Ishikawa (cell line): ENCODE measurements at regions not wholly inside any gene's neighbourhood (a gene's known extent, or its start where the extent isn't known, plus 50 kb on each side); places are given as distances from the start of the nearest gene placed in this dataset.

Experiments
- CEBPB ChIP-seq: IDR thresholded peaks from 2 replicates; pipeline ENCODE4 v1.6.1; 2012
- CREB1 ChIP-seq: IDR thresholded peaks from 2 replicates; pipeline ENCODE4 v1.6.1; 2012; ENCODE audit warnings: low read depth
- EGR1 ChIP-seq: IDR thresholded peaks from 2 replicates; pipeline ENCODE4 v1.6.1; 2012
- EP300 ChIP-seq: IDR thresholded peaks from 2 replicates; pipeline ENCODE4 v1.6.1; 2012; ENCODE audit warnings: borderline replicate concordance
- FOXM1 ChIP-seq: IDR thresholded peaks from 2 replicates; pipeline ENCODE4 v1.6.1; 2012; ENCODE audit warnings: low read depth, borderline replicate concordance
- NFIC ChIP-seq: IDR thresholded peaks from 2 replicates; pipeline ENCODE4 v1.6.1; 2012
- RAD21 ChIP-seq: IDR thresholded peaks from 2 replicates; pipeline ENCODE4 v1.6.1; 2012; ENCODE audit warnings: low read depth
- TAF1 ChIP-seq: IDR thresholded peaks from 2 replicates; pipeline ENCODE4 v1.6.1; 2012; ENCODE audit warnings: low read depth, mild to moderate bottlenecking
- TCF12 ChIP-seq: IDR thresholded peaks from 2 replicates; pipeline ENCODE4 v1.6.1; 2012; ENCODE audit warnings: low read depth
- TEAD4 ChIP-seq: IDR thresholded peaks from 2 replicates; pipeline ENCODE4 v1.6.1; 2012
- YY1 ChIP-seq: IDR thresholded peaks from 2 replicates; pipeline ENCODE4 v1.6.1; 2012; ENCODE audit warnings: low read depth
- ZBTB7A ChIP-seq: IDR thresholded peaks from 2 replicates; pipeline ENCODE4 v1.6.1; 2012; ENCODE audit warnings: low read depth
- TF ChIP-seq, protein P1 (sequence below): IDR thresholded peaks from 2 replicates; pipeline ENCODE4 v1.6.1; 2012
- TF ChIP-seq, protein P2 (sequence below): IDR thresholded peaks from 2 replicates; pipeline ENCODE4 v1.6.1; 2012
- TF ChIP-seq, protein P3 (sequence below): IDR thresholded peaks from 2 replicates; pipeline ENCODE4 v1.6.1; 2012; ENCODE audit warnings: low read depth, mild to moderate bottlenecking

DNA sequence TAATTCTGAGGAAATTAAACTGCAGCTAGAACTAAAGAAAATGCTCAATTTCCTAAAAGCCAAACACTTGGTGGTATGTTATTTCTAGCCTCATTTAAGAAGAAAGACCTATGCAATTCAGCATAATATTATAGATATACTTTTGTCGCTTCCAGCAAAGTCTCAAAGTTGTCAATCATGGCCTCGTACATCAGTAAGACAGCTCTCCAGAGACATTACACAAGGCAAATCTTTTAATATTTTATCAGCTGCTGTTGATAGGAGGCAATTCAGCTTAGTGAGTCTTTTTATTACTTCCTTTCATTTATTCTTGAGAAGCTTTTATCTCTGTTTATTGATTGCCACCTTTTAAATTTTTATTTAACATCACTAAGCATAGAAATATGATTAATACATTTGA, 294.3 kb downstream of the FSIP2 start:
- TF ChIP-seq, protein P1, sequence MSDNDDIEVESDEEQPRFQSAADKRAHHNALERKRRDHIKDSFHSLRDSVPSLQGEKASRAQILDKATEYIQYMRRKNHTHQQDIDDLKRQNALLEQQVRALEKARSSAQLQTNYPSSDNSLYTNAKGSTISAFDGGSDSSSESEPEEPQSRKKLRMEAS: no peak
- TF ChIP-seq CEBPB (no peak), YY1 (no peak), TEAD4 (no peak), NFIC (no peak), FOXM1 (no peak), TCF12 (no peak)
- TF ChIP-seq, protein P2, sequence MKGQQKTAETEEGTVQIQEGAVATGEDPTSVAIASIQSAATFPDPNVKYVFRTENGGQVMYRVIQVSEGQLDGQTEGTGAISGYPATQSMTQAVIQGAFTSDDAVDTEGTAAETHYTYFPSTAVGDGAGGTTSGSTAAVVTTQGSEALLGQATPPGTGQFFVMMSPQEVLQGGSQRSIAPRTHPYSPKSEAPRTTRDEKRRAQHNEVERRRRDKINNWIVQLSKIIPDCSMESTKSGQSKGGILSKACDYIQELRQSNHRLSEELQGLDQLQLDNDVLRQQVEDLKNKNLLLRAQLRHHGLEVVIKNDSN: no peak
- TF ChIP-seq, protein P3, sequence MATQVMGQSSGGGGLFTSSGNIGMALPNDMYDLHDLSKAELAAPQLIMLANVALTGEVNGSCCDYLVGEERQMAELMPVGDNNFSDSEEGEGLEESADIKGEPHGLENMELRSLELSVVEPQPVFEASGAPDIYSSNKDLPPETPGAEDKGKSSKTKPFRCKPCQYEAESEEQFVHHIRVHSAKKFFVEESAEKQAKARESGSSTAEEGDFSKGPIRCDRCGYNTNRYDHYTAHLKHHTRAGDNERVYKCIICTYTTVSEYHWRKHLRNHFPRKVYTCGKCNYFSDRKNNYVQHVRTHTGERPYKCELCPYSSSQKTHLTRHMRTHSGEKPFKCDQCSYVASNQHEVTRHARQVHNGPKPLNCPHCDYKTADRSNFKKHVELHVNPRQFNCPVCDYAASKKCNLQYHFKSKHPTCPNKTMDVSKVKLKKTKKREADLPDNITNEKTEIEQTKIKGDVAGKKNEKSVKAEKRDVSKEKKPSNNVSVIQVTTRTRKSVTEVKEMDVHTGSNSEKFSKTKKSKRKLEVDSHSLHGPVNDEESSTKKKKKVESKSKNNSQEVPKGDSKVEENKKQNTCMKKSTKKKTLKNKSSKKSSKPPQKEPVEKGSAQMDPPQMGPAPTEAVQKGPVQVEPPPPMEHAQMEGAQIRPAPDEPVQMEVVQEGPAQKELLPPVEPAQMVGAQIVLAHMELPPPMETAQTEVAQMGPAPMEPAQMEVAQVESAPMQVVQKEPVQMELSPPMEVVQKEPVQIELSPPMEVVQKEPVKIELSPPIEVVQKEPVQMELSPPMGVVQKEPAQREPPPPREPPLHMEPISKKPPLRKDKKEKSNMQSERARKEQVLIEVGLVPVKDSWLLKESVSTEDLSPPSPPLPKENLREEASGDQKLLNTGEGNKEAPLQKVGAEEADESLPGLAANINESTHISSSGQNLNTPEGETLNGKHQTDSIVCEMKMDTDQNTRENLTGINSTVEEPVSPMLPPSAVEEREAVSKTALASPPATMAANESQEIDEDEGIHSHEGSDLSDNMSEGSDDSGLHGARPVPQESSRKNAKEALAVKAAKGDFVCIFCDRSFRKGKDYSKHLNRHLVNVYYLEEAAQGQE: no peak

DNA sequence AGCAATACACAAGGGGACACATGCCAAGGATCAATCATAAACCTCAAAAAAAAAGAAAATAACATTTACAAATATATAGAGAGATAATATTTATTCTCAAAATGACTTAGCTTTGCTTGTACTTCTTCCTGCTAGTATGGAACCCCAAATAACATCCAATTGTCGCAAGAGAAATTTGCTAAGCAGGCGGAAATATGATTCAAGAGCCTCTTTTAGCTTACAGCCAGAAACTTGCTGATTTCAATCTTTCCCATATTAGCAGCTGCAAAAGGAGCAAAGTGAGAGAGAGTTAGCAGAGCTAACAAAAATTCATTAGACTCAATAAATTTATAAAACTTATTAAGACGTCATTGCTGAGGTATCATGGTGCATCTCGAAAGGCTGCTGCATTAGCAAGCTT, 294.9 kb downstream of the FSIP2 start:
- TF ChIP-seq CEBPB (no peak), CREB1 (no peak), EGR1 (no peak), YY1 (no peak), ZBTB7A (no peak)
- TF ChIP-seq, protein P2: no peak
- TF ChIP-seq, protein P1: no peak

DNA sequence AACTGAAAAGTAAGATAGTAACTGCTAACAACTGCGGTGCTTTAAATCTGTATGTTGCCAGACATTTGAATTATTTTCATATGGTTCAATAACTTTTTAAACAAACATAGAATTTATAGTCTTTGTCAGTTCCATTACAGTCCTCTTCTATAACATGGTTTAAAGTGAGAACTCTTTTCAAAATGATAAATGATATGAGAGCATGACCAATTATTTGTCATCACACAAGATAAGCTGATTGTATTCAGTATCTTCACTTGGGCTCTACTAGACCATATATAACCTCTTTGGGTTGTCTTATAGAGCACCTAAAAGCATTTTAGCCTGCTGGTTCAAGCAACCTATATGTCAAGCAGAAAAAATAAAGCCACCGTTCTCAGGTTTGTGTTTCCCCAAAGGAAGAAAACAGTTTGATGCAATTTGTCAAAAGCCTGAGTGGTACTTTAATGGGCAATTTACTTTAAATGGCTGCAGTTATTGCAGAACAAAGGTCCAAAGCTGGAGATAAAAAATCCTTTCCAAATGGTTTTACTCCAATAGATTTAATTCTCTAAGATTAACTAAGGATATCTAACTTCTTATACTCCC, 298.4 kb downstream of the FSIP2 start:
- TF ChIP-seq TEAD4 (no peak), CEBPB (no peak), EGR1 (no peak), NFIC (no peak), YY1 (no peak), TAF1 (no peak), ZBTB7A (no peak), CREB1 (no peak), RAD21 (no peak), FOXM1 (no peak), TCF12 (no peak), EP300 (no peak)
- TF ChIP-seq, protein P3: no peak
- TF ChIP-seq, protein P2: no peak
- TF ChIP-seq, protein P1: no peak

DNA sequence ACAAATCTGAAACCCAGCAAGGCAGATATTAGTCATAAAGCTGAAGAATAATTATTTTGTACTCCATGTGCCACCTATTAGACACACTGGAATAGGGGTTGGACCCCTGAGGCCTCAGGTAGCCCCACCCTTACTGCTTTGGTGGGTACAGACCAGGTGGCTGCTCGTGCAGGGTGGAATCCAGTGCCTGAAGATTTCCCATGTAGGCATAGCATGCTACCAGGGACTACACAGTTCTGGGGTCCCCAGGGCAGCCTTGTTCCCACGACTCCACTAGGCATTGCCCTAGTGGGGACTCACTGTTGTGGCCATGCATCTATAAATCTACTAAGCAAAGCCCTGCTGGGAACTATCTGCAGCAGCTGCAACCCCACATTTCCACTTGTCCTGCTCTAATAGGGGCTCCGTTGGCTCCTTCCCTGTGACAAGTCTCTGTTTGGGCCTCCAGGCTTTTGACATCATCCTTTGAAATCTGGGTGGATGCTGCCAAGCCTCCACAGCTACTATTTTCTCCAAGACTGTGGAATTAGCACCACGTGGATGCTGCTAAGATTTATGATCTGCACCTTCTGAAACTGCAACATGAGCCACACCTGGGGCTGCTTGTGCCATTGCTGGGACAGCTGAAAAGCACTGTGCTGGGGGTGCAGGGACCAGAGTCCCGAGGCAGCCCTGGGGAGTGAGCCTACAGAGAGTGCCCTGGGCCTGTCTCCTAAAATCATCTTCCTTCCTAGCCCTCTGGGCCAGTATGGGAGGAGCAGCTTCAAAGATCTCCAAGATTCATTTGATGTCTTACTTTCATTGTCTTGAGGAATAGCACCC, 303.8 kb downstream of the FSIP2 start:
- TF ChIP-seq CEBPB: no peak
- TF ChIP-seq TAF1: no peak
- no peak for TF ChIP-seq RAD21
- no peak for TF ChIP-seq NFIC
- TF ChIP-seq, protein P2: no peak
- TF ChIP-seq, protein P3: no peak
- no peak for TF ChIP-seq EGR1
- TF ChIP-seq ZBTB7A: no peak
- TF ChIP-seq TCF12: no peak
- TF ChIP-seq CREB1: no peak
- no peak for TF ChIP-seq TEAD4
- no peak for TF ChIP-seq FOXM1
- no peak for TF ChIP-seq YY1
